ENCODE measurements at regions not wholly inside any gene's neighbourhood (a gene's known extent, or its start where the extent isn't known, plus 50 kb on each side); places are given as distances from the start of the nearest gene placed in this dataset.
"Not testable (repeated sequence)": the region's sequence is repeated elsewhere in the genome, so short reads cannot be mapped to it uniquely, and the experiment has no call there.

DNA sequence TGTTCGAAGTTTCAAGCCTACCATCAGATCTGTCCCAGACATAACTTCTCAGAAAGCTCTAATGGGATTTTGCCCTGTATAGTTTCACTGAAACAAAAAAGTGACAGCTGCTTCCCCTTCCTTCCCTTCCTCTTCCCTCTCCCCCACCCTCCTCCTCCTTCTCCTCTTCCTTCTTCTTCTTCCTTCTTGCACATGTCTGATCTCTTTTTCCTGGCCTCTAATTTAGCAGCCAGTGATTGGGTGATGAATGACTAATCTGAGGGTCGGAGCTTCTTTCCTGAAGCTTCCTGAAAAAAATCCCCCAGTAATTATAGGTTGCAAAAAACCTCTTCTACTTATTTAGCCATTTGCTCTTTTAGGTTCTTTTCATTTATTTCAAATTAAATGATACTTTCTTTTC lies 168.7 kb downstream of the POTEB3 start:
- Mint-ChIP-seq H3K4me1 (ENCODE audit: low read depth) (peaks cover 4% of the 10 kb centered on the region), H3K4me3 (no peak overlapping the region), H3K36me3 (ENCODE audit: low read depth) (no peaks in the 10 kb centered on the region), H3K27ac (no peak overlapping the region), H3K27me3 (ENCODE audit: low read depth) (peaks cover 18% of the 10 kb centered on the region), H3K9me3 (ENCODE audit: insufficient read depth) (no peaks in the 10 kb centered on the region)
- ChIA-PET CTCF (interaction anchor here (4.2 kb wide), 1 partner anchor 12 kb away, joined by 15 read pairs; no protein-coding TSS in a partner anchor), POLR2A (no interaction called here)
- ATAC-seq (no peak), DNase-seq (no peak)

DNA sequence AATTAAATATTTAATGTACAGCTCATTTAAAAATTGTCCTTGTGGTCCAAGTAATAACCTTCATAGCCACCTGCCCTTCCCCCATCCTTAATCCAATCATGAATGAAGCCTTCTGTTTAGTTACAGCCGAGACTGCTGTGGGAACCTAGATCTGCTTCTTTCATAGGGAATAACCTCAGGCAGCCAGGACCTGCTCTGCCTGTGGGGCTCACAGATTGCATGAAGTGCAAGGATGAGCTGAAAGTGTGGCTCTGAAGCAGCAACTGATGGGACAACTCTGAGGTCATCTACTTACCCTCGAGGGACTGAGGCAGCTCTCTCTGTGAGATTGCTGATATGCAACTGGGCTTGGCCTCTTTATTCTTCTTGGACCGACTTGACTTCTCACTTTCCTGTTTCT lies 169.8 kb downstream of the POTEB3 start:
- Mint-ChIP-seq H3K9me3 (ENCODE audit: insufficient read depth) (no peaks in the 10 kb centered on the region), H3K27me3 (ENCODE audit: low read depth) (peaks cover 18% of the 10 kb centered on the region), H3K36me3 (ENCODE audit: low read depth) (no peaks in the 10 kb centered on the region), H3K27ac (no peak overlapping the region), H3K4me3 (no peak overlapping the region), H3K4me1 (ENCODE audit: low read depth) (peaks cover 4% of the 10 kb centered on the region)
- DNase-seq (no peak), ATAC-seq (no peak)
- CTCF ChIA-PET: no interaction called here
- POLR2A ChIA-PET: no interaction called here

DNA sequence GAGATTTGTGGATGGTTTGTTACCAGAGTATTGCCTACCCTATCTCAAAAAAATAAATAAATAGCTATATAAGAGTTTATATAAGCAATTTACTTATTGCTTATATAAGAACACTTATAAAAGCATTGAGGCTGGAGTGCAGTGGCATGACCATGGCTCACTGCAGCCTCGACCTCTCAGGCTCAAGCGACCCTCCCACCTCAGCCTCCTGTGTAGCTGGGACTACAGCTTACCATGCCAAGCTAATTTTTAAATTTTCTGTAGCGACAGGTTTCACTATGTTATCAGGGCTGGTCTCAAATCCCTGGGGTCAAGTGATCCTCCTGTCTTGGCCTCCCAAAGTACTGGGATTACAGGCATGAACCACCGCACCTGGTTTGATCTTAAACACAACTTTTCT lies 170.6 kb downstream of the POTEB3 start:
- H3K27ac Mint-ChIP-seq; H3K4me1 Mint-ChIP-seq (ENCODE audit: low read depth); ATAC-seq; H3K4me3 Mint-ChIP-seq; CTCF ChIA-PET; POLR2A ChIA-PET; DNase-seq; H3K36me3 Mint-ChIP-seq (ENCODE audit: low read depth); H3K9me3 Mint-ChIP-seq (ENCODE audit: insufficient read depth): not testable (repeated sequence)
- peaks cover 19% of the 10 kb centered on the region for H3K27me3 Mint-ChIP-seq (ENCODE audit: low read depth)

DNA sequence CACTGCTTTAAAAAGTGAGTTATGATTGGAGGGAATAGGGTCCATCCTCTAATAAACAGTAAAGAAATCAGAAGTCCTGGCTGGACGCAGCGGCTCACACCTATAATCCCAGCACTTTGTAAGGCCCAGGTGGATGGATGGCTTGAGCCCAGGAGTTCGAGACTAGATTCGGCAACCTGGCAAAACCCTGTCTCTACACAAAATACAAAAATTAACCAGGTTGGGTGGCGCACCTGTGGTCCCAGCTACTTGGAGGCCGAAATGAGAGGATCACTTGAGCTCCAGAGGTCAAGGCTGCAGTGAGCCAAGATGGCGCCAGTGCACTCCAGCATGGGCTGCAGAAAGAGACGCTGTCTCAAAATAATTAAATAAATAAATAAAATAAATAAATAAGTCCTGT lies 171.2 kb downstream of the POTEB3 start:
- POLR2A ChIA-PET: no interaction called here
- ATAC-seq: no peak
- Mint-ChIP-seq H3K4me3 (no peak overlapping the region), H3K9me3 (ENCODE audit: insufficient read depth) (no peaks in the 10 kb centered on the region), H3K27ac (no peak overlapping the region), H3K27me3 (ENCODE audit: low read depth) (peaks cover 20% of the 10 kb centered on the region), H3K36me3 (ENCODE audit: low read depth) (no peaks in the 10 kb centered on the region), H3K4me1 (ENCODE audit: low read depth) (peaks cover 4% of the 10 kb centered on the region)
- CTCF ChIA-PET: no interaction called here
- DNase-seq: no peak

DNA sequence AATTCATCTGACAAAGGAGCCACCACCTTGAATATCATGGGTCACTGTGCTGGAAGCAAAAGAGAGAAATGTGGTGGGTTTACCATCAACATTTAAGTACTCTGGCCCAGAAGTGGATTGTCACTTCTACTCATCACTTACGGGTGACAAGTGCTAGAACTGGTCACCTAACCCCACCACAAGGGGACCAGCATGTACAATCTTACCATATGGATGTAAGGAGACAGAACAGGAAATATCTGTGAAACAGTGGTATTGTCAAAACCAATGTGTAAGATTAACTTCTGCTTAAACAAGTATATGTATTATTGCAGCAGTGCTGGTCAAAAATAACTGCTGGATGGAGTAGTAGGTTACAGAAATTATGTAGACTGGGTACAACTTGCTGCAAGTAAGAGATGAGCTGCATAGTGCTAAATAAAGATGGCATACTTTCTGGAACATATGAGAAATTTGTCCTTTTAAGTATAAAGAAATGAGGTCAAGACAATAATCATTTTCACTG lies 171.8 kb downstream of the POTEB3 start:
- Mint-ChIP-seq H3K36me3 (ENCODE audit: low read depth) (no peaks in the 10 kb centered on the region), H3K4me3 (no peak overlapping the region), H3K27ac (no peak overlapping the region), H3K4me1 (ENCODE audit: low read depth) (peaks cover 4% of the 10 kb centered on the region), H3K9me3 (ENCODE audit: insufficient read depth) (no peaks in the 10 kb centered on the region), H3K27me3 (ENCODE audit: low read depth) (peaks cover 20% of the 10 kb centered on the region)
- POLR2A ChIA-PET: no interaction called here
- DNase-seq (no peak), ATAC-seq (no peak)
- CTCF ChIA-PET: no interaction called here

DNA sequence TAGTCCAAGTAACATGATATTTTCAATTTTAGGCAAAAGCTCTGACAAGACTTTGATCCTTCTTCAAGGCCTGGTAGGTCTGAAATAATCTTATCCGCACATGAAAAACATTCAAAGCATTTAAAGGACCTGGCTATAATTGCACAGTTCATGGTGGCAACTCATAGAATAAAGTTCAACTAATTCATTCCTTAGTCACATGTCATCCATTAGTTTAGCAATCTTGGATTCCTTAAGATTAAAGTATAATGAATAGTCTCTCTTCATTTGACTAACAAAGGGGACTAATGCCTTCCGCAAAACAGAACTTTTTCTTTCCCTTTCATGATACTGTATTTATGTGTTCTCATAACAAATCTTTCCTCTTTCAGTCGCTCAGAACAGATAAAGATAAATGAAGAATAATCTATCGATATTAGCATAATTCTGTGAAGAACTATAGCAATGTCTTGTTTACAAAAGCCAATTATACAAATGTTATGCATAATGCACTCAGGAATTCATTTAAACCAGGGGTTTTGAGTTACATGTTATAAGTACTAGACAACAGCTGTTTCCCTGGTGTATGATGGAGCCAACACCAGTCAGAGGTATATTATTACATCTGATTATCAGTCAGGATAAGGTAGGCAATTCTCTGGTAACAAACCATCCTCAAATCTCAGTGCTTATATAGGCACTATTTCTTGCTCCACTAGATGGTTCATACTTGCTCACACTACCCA lies 172.5 kb downstream of the POTEB3 start:
- no peak overlapping the region for H3K4me3 Mint-ChIP-seq
- H3K9me3 Mint-ChIP-seq (ENCODE audit: insufficient read depth): no peaks in the 10 kb centered on the region
- H3K36me3 Mint-ChIP-seq (ENCODE audit: low read depth): no peaks in the 10 kb centered on the region
- peaks cover 20% of the 10 kb centered on the region for H3K27me3 Mint-ChIP-seq (ENCODE audit: low read depth)
- POLR2A ChIA-PET: no interaction called here
- DNase-seq (no peak), ATAC-seq (no peak)
- peaks cover 4% of the 10 kb centered on the region for H3K4me1 Mint-ChIP-seq (ENCODE audit: low read depth)
- CTCF ChIA-PET: no interaction called here
- H3K27ac Mint-ChIP-seq: no peak overlapping the region

DNA sequence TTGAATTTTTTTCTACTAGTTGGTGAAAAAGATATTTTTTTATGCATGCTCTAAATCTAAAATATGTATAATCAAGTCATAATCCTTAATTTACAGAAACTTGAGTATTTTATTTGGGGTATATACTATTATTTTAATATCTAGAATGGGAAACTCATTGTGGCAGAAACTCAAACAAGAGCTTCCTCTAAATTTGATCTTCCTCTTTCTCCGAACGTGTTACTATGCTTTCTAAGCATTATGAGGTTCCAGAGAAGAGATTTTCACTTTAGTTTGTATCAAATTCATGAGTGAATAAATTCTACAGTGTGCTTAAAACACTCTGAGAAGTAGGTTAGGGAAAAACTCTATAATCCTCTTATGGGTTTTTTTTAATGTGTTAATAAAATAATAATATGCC lies 173.1 kb downstream of the POTEB3 start:
- Mint-ChIP-seq H3K9me3 (ENCODE audit: insufficient read depth) (no peaks in the 10 kb centered on the region), H3K27ac (no peak overlapping the region), H3K36me3 (ENCODE audit: low read depth) (no peaks in the 10 kb centered on the region), H3K27me3 (ENCODE audit: low read depth) (peaks cover 20% of the 10 kb centered on the region), H3K4me1 (ENCODE audit: low read depth) (peaks cover 3% of the 10 kb centered on the region), H3K4me3 (no peak overlapping the region)
- ATAC-seq (no peak), DNase-seq (no peak)
- POLR2A ChIA-PET: no interaction called here
- CTCF ChIA-PET: no interaction called here

DNA sequence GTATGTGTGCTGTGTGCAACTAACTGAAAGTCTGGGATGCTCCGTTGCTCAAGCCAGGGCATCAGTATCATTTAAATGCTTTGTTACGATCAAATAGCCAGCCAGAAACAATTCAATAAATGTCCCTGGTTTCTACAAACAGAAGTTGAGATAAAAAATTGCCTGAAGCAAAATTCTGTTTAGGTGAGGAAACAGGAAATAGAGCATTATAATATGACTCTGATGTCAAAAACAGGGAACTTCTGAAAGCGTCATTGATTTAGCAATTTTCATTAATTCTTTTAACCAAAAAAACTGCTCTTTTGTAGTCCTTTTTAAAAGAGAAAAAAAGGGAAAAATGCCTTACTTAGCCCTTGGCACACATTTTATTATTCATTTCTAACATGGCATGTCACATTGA lies 174.7 kb downstream of the POTEB3 start:
- H3K4me3 Mint-ChIP-seq; CTCF ChIA-PET; ATAC-seq; POLR2A ChIA-PET; DNase-seq; H3K9me3 Mint-ChIP-seq (ENCODE audit: insufficient read depth); H3K36me3 Mint-ChIP-seq (ENCODE audit: low read depth); H3K27ac Mint-ChIP-seq; H3K4me1 Mint-ChIP-seq (ENCODE audit: low read depth): not testable (repeated sequence)
- peaks cover 16% of the 10 kb centered on the region for H3K27me3 Mint-ChIP-seq (ENCODE audit: low read depth)

DNA sequence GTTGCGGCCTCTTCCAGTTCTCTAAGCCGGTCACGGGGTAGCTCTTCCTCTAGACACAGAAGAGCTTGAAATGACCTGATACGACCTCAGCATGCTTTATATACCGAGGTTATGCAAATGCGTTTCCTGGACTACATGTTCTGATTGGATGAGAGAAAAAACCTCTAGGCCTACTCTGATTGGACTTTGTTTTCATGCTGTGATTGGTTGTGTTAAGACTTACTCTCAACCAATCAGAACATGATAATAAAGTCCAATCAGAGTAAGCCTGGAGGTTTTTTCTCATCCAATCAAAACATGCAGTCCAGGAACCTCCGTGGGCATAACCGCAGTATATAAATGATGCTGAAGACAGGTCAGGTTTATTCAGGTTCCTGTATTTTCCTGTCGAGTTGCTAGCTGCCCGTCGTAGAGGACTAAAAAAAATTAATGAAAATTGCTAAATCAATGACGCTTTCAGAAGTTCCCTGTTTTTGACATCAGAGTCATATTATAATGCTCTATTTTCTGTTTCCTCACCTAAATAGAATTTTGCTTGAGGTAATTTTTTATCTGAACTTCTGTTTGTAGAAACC lies 177.4 kb downstream of the POTEB3 start:
- H3K4me3 Mint-ChIP-seq: no peak overlapping the region
- H3K9me3 Mint-ChIP-seq (ENCODE audit: insufficient read depth): no peaks in the 10 kb centered on the region
- ChIA-PET CTCF (no interaction called here), POLR2A (no interaction called here)
- ATAC-seq (no peak), DNase-seq (no peak)
- no peaks in the 10 kb centered on the region for H3K4me1 Mint-ChIP-seq (ENCODE audit: low read depth)
- no peak overlapping the region for H3K27ac Mint-ChIP-seq
- H3K27me3 Mint-ChIP-seq (ENCODE audit: low read depth): peaks cover 13% of the 10 kb centered on the region
- H3K36me3 Mint-ChIP-seq (ENCODE audit: low read depth): no peaks in the 10 kb centered on the region

DNA sequence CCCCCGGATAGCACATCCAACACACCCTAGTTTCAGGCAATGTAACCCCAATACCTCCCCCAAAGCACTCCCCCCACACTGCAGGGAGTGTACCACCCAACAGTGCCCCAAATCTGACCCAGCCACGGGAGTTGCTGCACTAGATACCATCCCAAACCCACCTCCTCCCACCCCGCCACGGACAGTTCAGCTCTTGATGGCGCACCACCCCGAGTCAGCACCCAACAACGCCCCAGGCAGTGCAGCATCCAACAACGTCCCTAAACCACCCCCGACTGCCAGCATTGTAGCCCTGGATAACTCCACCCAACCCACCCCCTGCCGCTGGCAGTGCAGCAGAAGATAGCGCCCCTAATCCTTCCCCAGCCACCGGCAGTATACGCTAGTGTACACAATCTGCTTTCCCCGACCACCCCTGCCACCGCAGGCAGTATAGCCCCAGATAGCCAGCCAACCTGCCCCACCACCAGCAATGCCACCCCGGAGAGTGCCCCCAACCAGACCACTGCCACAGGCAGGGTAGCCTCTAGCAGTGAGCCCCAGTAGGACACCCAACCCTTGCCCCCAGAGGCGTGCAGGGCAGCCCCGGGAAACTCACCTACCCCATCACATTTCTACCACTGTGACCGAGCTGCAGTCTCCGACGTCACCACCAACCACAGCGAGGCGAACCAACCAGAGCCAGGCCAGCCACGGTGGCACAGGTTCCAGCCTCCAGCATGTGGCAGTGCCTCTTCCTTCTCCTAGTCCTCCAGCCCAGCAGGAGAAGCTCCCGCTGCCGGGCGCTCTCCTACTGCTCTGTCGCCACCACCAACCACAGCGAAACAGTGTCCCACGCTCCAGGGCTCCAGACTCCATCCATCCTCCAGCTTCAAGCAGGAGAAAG lies 178.1 kb downstream of the POTEB3 start:
- CTCF ChIA-PET: no interaction called here
- Mint-ChIP-seq H3K4me1 (ENCODE audit: low read depth) (no peaks in the 10 kb centered on the region), H3K36me3 (ENCODE audit: low read depth) (no peaks in the 10 kb centered on the region), H3K9me3 (ENCODE audit: insufficient read depth) (no peaks in the 10 kb centered on the region), H3K27me3 (ENCODE audit: low read depth) (peaks cover 9% of the 10 kb centered on the region), H3K4me3 (no peak overlapping the region), H3K27ac (no peak overlapping the region)
- POLR2A ChIA-PET: no interaction called here
- DNase-seq: no peak
- ATAC-seq: no peak

DNA sequence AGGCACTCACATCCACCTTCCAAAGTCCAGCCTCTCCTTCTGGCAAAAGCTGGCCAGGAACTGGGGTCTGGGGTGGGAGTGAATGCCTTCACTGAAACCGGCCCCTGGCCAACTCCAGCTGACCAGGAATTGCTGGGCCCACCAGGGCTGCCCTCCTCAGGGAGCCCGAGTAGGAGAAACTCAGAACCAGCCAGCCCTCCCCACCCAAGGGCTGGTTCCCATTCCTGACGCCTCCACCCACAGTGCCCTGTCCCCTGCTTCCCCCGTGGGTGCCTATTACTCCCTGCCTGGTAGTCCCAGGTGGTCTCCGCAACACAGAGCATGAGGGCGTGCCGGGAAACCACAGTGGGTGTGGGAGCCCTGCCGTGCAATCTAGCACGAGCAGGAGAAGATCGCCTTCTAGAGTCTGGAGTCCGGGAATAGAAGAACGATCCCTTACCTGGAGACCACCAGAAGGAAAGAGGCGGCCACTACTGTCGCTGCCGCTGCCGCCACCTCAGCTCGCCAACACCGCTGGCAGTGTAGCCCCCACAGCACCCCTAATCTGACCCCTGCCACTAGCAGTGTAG lies 178.8 kb downstream of the POTEB3 start:
- peaks cover 7% of the 10 kb centered on the region for H3K27me3 Mint-ChIP-seq (ENCODE audit: low read depth)
- H3K9me3 Mint-ChIP-seq (ENCODE audit: insufficient read depth): no peaks in the 10 kb centered on the region
- CTCF ChIA-PET: no interaction called here
- DNase-seq (no peak), ATAC-seq (no peak)
- no peak overlapping the region for H3K4me3 Mint-ChIP-seq
- no peaks in the 10 kb centered on the region for H3K36me3 Mint-ChIP-seq (ENCODE audit: low read depth)
- H3K27ac Mint-ChIP-seq: no peak overlapping the region
- H3K4me1 Mint-ChIP-seq (ENCODE audit: low read depth): no peaks in the 10 kb centered on the region
- POLR2A ChIA-PET: no interaction called here

DNA sequence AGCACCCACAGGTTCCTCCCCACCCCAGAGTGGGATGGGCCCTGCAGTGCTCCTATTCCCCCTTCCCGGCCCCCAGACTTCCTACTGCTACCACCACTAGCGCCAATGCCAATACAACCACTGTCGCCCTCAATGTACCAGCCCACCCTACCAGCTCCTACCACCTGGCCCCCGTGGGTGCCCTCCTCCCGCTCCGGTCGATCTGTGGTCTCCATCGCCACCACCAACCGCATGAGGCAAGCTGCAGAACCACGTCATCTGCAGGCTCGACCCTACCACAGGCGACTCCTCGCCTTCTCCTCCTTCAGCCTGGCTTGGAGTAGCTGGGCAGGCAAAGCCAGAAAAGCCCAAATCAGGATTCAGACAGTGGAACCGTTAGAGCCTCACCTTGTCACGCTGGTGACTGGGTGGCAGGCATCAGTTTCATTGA lies 179.3 kb downstream of the POTEB3 start:
- H3K27me3 Mint-ChIP-seq (ENCODE audit: low read depth): peaks cover 7% of the 10 kb centered on the region
- ATAC-seq (no peak), DNase-seq (no peak)
- no peaks in the 10 kb centered on the region for H3K9me3 Mint-ChIP-seq (ENCODE audit: insufficient read depth)
- ChIA-PET CTCF (no interaction called here), POLR2A (no interaction called here)
- H3K4me1 Mint-ChIP-seq (ENCODE audit: low read depth): no peaks in the 10 kb centered on the region
- no peaks in the 10 kb centered on the region for H3K36me3 Mint-ChIP-seq (ENCODE audit: low read depth)
- no peak overlapping the region for H3K4me3 Mint-ChIP-seq
- no peak overlapping the region for H3K27ac Mint-ChIP-seq
